ENCODE measurements at regions not wholly inside any gene's neighbourhood (a gene's known extent, or its start where the extent isn't known, plus 50 kb on each side); places are given as distances from the start of the nearest gene placed in this dataset.

DNA sequence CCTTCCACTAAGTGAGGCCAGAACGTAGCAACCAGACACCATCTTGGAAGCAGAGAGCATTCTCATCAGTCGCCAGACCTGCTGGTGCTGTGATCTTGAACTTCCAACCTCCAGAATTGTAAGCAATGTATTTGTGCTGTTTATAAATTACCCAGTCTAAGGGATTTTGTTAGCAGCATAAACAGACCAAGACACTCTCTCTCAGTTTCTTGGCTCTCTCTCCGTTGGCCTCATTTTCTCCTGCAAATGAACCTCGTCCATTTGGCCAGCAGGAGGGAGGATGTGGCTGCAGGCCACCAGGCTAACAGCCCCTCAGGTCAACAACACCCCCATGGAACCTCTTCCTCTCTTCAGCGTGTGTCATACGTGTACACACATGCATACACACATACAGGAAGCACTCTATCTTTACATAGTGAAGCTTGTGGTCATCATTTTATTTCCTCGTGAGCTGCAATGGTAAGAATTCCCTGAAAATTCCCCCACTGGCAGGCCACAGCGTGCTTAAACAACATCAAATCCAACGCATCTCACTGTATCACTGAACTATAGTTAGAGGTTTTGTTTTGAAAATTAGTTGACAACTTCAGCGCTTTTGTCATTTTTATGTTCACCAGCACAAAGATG is 62.8 kb upstream of the PPP1R26 start:
- Histone ChIP-seq H3K9me3 (no peaks in the 10 kb centered on the region), H3K27ac (no peak overlapping the region), H3K4me3 (no peak overlapping the region), H3K36me3 (no peaks in the 10 kb centered on the region), H3K27me3 (peaks cover 0 to 7% of the 10 kb centered on the region in 2 donors), H3K4me1 (peaks cover 0 to 5% (median 2%) of the 10 kb centered on the region in 4 donors)
- 67 to 69% methylated on average over 10 of the region's 10 CpGs for WGBS, 2 donors
- no peak for DNase-seq (ENCODE audit: low spot score in 2 of 2)
- TF ChIP-seq EP300 (IDR thresholded peaks at IDR 0.05) (no peak), POLR2A (IDR thresholded peaks at IDR 0.05) (no peak)
- TF ChIP-seq, protein P1, sequence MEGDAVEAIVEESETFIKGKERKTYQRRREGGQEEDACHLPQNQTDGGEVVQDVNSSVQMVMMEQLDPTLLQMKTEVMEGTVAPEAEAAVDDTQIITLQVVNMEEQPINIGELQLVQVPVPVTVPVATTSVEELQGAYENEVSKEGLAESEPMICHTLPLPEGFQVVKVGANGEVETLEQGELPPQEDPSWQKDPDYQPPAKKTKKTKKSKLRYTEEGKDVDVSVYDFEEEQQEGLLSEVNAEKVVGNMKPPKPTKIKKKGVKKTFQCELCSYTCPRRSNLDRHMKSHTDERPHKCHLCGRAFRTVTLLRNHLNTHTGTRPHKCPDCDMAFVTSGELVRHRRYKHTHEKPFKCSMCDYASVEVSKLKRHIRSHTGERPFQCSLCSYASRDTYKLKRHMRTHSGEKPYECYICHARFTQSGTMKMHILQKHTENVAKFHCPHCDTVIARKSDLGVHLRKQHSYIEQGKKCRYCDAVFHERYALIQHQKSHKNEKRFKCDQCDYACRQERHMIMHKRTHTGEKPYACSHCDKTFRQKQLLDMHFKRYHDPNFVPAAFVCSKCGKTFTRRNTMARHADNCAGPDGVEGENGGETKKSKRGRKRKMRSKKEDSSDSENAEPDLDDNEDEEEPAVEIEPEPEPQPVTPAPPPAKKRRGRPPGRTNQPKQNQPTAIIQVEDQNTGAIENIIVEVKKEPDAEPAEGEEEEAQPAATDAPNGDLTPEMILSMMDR (IDR thresholded peaks at IDR 0.05) = no peak

DNA sequence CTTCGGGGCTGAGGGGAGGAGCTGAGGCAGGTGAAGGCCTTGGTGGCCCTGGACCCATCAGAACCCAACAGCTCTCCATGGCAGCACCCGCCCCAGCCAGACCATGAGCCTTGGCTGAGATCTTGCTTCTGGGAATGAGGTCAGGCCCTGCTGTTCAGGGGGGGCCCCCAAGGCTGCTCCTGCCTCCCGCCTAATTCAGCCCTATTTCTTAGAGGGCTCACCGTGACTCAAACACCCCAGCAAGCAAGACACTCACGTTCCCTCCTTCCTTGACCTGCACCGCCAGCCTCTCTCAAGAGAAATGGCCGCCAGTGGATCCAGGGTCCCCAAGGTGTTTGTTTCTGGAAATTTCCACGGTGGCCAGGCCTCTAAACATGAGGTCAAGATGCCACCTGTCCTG is 61.4 kb upstream of the PPP1R26 start:
- H3K36me3 ChIP-seq = no peaks in the 10 kb centered on the region
- H3K27ac ChIP-seq = no peak overlapping the region
- WGBS, 2 donors = 75 to 85% methylated on average over 8 of the region's 8 CpGs
- no peaks in the 10 kb centered on the region for H3K9me3 ChIP-seq
- DNase-seq (ENCODE audit: low spot score in 2 of 2) = no peak
- H3K4me3 ChIP-seq = no peak overlapping the region
- H3K4me1 ChIP-seq = no peaks in the 10 kb centered on the region
- TF ChIP-seq EP300 (IDR thresholded peaks at IDR 0.05) (no peak), POLR2A (IDR thresholded peaks at IDR 0.05) (no peak)
- TF ChIP-seq, protein P1 (IDR thresholded peaks at IDR 0.05) = no peak
- peaks cover 0 to 10% of the 10 kb centered on the region in 2 donors for H3K27me3 ChIP-seq

- TF ChIP-seq, protein P1 (IDR thresholded peaks at IDR 0.05) = no peak
- TF ChIP-seq EP300 (IDR thresholded peaks at IDR 0.05) (no peak), POLR2A (IDR thresholded peaks at IDR 0.05) (no peak)
- no peak overlapping the region for H3K27ac ChIP-seq
- peaks cover 0 to 8% (median 0%) of the 10 kb centered on the region in 4 donors for H3K9me3 ChIP-seq
- H3K27me3 ChIP-seq = peaks cover 0 to 10% of the 10 kb centered on the region in 2 donors
- 42 to 64% methylated on average over 3 of the region's 3 CpGs for WGBS, 2 donors
- DNase-seq (ENCODE audit: low spot score in 2 of 2) = no peak
- no peaks in the 10 kb centered on the region for H3K36me3 ChIP-seq
- no peaks in the 10 kb centered on the region for H3K4me1 ChIP-seq
- no peak overlapping the region for H3K4me3 ChIP-seq
These were observed 60.5 kb upstream of the PPP1R26 start for GRCh38 chr9:135419106-135419505.

DNA sequence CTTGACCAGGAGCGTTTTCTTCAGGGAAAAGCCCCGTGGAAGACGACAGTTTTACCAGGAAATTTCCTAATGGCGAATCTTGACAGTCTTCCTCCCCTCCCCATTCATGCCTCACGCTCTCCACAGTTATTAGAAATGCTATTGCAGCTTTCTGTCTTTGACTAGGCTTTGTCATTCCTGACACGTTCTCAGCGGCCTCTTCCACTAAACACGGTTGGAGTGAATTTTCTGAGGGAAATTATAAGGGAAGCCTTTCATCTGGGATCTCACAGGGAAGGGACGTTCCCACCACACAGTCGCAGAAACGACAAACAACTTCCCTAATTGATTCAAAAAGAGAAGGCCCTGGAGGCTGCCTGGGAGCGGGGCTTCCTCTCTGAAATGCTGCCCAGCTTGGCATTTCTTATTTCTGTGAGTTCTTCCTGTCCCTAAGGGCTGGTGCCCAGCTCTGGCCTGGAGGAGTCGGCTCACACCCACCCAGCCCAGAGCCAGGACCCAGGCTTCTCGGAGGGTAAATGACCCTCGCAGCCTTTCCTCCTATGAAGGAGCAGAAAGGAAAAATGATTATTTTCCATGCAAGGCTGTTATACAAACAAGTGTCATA is 57.1 kb upstream of the PPP1R26 start:
- Histone ChIP-seq H3K9me3 (peaks cover 0 to 18% (median 0%) of the 10 kb centered on the region in 4 donors), H3K27me3 (peaks cover 0 to 10% of the 10 kb centered on the region in 2 donors), H3K36me3 (no peaks in the 10 kb centered on the region), H3K4me1 (no peaks in the 10 kb centered on the region), H3K4me3 (no peak overlapping the region), H3K27ac (no peak overlapping the region)
- WGBS, 2 donors = 65 to 66% methylated on average over 15 of the region's 15 CpGs
- no peak for DNase-seq (ENCODE audit: low spot score in 2 of 2)
- no peak for TF ChIP-seq EP300 (IDR thresholded peaks at IDR 0.05)
- no peak for TF ChIP-seq POLR2A (IDR thresholded peaks at IDR 0.05)
- TF ChIP-seq, protein P1 (IDR thresholded peaks at IDR 0.05) = no peak

DNA sequence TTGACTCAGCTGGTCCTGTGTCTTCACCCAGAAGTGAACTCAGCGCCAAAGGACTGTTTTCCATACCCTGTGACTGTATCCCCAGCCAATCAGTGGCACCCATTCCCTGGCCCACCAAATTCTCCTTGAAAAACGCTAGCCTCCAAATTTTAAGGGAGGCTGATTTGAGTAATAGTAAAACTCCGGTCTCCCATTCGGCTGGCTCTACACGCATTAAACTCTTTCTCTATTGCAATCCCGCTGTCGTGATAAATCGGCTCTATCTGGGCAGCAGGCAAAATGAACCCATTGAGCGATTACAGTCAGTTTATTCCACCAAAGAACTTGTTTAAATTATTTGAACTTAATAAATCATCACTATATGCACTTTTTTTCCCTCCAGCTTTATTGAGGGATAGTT is 55.9 kb upstream of the PPP1R26 start:
- H3K36me3 ChIP-seq = no peaks in the 10 kb centered on the region
- no peak for DNase-seq (ENCODE audit: low spot score in 2 of 2)
- no peak overlapping the region for H3K4me3 ChIP-seq
- WGBS, 2 donors = 94 to 95% methylated on average over 9 of the region's 9 CpGs
- TF ChIP-seq, protein P1 (IDR thresholded peaks at IDR 0.05) = no peak
- TF ChIP-seq EP300 (IDR thresholded peaks at IDR 0.05) = no peak
- TF ChIP-seq POLR2A (IDR thresholded peaks at IDR 0.05) = no peak
- no peaks in the 10 kb centered on the region for H3K4me1 ChIP-seq
- H3K27ac ChIP-seq = no peak overlapping the region
- peaks cover 0 to 10% of the 10 kb centered on the region in 2 donors for H3K27me3 ChIP-seq
- peaks cover 0 to 18% (median 0%) of the 10 kb centered on the region in 4 donors for H3K9me3 ChIP-seq
